Pancreas (tissue), 10 donors: ENCODE measurements at regions not wholly inside any gene's neighbourhood (a gene's known extent, or its start where the extent isn't known, plus 50 kb on each side); places are given as distances from the start of the nearest gene placed in this dataset.
A peak's percentile ranks its signal among the peaks of the same experiment; 100 is the strongest.

Experiments used
- ATAC-seq, 4 donors: fragments of 200-7000 bp; cut with Tn5 transposase; one replicate each; pipeline versions ENCODE4 v1.8.0 to v1.9.1; 2020; ENCODE audit warnings: mild to moderate bottlenecking in 4 of 4, moderate library complexity in 4 of 4
- DNase-seq, 6 donors: peaks; one replicate each; pipeline ENCODE4 v3.0.0-alpha.2; 2020
- FAIRE-seq: peaks from 2 replicates; lab custom pipeline; 2012; peaks lifted over from hg19 to GRCh38; lab: Jason Lieb, UNC
- H3K27ac ChIP-seq, 4 donors: fragments of 200-600 bp; sonication (generic); 1 replicate in 3 of 4; 2 replicates in 1 of 4; pipeline versions ENCODE4 v1.5.0 to v1.8.0; 2020
- H3K27me3 ChIP-seq, 4 donors: fragments of 200-600 bp; one replicate each; pipeline ENCODE4 v1.8.0; 2021
- H3K36me3 ChIP-seq, 3 donors: fragments of 200-600 bp; sonication (generic) in 1 of 3; one replicate each; pipeline versions ENCODE4 v1.5.0 to v1.8.0; 2020 to 2021
- H3K4me1 ChIP-seq, 3 donors: fragments of 200-600 bp; one replicate each; pipeline ENCODE4 v1.8.0; 2021
- H3K4me3 ChIP-seq, 4 donors: fragments of 200-600 bp; sonication (generic) in 2 of 4; one replicate each; pipeline versions ENCODE4 v1.5.0 to v1.8.0; 2020 to 2021
- H3K9me3 ChIP-seq, 4 donors: fragments of 200-600 bp; one replicate each; pipeline ENCODE4 v1.8.0; 2021
- CTCF ChIP-seq, 4 donors: fragments of 200-600 bp; sonication (generic) in 3 of 4; IDR thresholded peaks; one replicate each; pipeline versions ENCODE4 v1.5.0 to v1.8.0; 2021; ENCODE audit warnings: antibody characterized with exemption in 4 of 4
- WGBS, 2 donors: extraction: QIAGEN DNeasy Blood & Tissue Kit; methylation state at CpG; one replicate each; pipeline ENCODE4 v1.1.7; 2013; 5-methylcytosine and 5-hydroxymethylcytosine counted together
- intact Hi-C, 3 donors: fragments of 100-400 bp; cut with DNase I; formaldehyde crosslinking; loops; one replicate each; pipeline versions ENCODE4 v1.11.1 to v1.14.2; 2022
- donor health status: healthy with polysubstance abuse.
- donor health status: DM: no; HTN: no; CAD: no; lungs with moderate emphysema.
- donor health status: DM: no; HTN: no; CAD: no.
- donor health status: control.
- donor health status: control.
- donor health status: Bipolar disorder and iron deficiency.
- donor health status: DM: yes; HTN: yes; CAD: no.
- donor health status: DM: no; HTN: no; CAD: no.
- donor health status: DM: no; HTN: no; CAD: no.
- donor health status: DM: yes; HTN: yes; CAD: no.

DNA sequence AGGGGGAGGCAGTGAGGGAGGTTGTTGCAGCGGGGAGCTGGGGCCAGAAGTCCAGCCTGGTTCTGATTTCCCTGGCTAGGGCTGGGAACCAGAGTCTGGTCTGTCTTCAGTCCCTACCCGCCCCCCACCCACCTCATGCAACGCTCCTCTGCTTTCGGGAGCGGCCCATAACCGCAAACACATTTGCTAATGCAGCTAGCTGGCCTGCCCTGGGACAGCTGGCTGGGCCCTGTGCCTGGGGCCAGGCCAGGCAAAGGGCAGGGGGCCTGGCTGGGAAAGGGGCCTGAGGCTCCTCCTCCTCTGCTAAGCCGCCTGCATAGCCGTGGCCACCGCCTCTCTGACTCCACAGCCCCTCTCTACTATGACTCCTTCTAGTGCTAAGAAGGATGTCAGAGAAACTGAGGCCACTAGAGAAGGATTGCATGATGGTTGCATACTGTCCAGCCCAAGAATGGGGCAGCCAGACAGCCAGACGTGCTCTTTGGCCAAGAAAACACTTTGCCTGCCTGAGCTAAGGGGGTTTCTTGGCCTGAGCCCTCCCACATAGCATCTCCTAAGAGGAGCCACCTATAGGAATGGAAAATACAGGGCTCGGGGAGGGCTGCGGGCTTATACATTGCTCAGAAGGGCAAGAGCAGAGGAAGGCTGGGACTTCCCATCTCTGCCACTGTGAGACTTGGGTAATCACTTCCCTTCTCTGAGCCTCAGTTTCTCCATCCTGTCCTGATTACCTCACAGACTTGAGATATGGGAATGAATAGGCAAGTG, 76.9 kb downstream of the PJA1 start:
- Histone ChIP-seq H3K9me3 (no peaks in the 10 kb centered on the region), H3K4me3 (no peak overlapping the region), H3K27me3 (no peaks in the 10 kb centered on the region), H3K4me1 (no peaks in the 10 kb centered on the region), H3K27ac (no peak overlapping the region), H3K36me3 (no peaks in the 10 kb centered on the region)
- intact Hi-C loops: no loop called here
- peak in 2 of 4 donors; percentile 17 to 18 for ATAC-seq
- DNase-seq: peak in 1 of 6 donors; percentile 37
- no peak for TF ChIP-seq CTCF (IDR thresholded peaks at IDR 0.05)
- FAIRE-seq: no peak
- WGBS, 2 donors: 80 to 83% methylated on average over 12 of the region's 12 CpGs

DNA sequence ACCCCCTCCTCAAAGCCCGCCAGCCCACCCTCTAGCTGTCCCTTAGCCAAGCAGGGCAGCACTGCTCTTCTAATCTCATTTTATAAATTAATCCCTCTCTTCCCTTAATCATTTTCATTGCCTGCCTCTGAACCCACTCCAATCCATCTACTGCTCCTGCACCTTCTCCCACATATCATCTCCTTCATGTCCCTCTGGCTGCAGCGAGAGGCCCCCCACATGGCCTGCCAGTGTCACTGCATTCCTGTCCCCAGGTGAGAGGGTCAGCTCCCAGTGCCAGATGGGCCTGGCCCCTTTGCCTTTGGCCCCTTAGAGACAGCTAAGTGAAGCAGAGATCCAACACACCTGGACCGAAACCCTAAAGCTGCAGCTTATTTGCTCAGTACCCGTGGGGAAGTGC, 79.4 kb downstream of the PJA1 start:
- Histone ChIP-seq H3K9me3 (no peaks in the 10 kb centered on the region), H3K4me3 (no peak overlapping the region), H3K36me3 (no peaks in the 10 kb centered on the region), H3K4me1 (no peaks in the 10 kb centered on the region), H3K27me3 (no peaks in the 10 kb centered on the region), H3K27ac (no peak overlapping the region)
- ATAC-seq: no peak
- intact Hi-C loops: no loop called here
- peak in 1 of 6 donors; percentile 45 for DNase-seq
- no peak for TF ChIP-seq CTCF (IDR thresholded peaks at IDR 0.05)
- FAIRE-seq: no peak
- 48 to 53% methylated on average over 4 of the region's 4 CpGs for WGBS, 2 donors

DNA sequence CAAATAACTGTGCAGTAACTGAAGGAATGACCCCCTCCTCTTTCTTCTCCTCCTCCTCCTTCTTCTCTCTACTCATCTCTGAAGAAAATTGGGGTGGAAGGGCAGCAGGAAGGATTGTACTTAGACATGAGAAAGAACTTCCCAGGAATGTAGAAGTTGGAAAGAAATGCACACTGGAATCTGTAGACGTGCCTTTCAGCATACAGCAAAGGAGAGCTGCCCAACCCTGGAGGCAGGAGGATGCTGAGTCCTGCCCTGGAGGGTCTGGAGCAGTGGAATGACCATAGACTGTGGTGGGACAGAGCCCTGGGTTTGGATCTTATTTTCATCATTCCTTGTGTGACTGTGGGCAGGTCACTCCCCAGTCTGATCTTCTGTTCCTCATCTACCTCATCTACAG, 80.1 kb downstream of the PJA1 start:
- intact Hi-C loops: no loop called here
- H3K4me3 ChIP-seq: no peak overlapping the region
- H3K9me3 ChIP-seq: no peaks in the 10 kb centered on the region
- 38 to 43% methylated on average over 1 of the region's 1 CpG for WGBS, 2 donors
- ATAC-seq: no peak
- FAIRE-seq: no peak
- no peak for TF ChIP-seq CTCF (IDR thresholded peaks at IDR 0.05)
- H3K4me1 ChIP-seq: no peaks in the 10 kb centered on the region
- DNase-seq: peak in 1 of 6 donors; percentile 4
- no peak overlapping the region for H3K27ac ChIP-seq
- no peaks in the 10 kb centered on the region for H3K36me3 ChIP-seq
- H3K27me3 ChIP-seq: no peaks in the 10 kb centered on the region

- WGBS, 2 donors: 68 to 73% methylated on average over 4 of the region's 4 CpGs
- FAIRE-seq: no peak
These were observed 81.5 kb downstream of the PJA1 start for GRCh38 chrX:69083801-69084200.

More at GRCh38 chrX:69083801-69084200, 81.5 kb downstream of the PJA1 start:
- Histone ChIP-seq H3K36me3 (no peaks in the 10 kb centered on the region), H3K4me1 (no peaks in the 10 kb centered on the region), H3K27ac (no peak overlapping the region), H3K9me3 (no peaks in the 10 kb centered on the region), H3K27me3 (no peaks in the 10 kb centered on the region), H3K4me3 (no peak overlapping the region)
- intact Hi-C loops: no loop called here
- no peak for ATAC-seq
- no peak for TF ChIP-seq CTCF (IDR thresholded peaks at IDR 0.05)
- no peak for DNase-seq
